ENCODE measurements at regions not wholly inside any gene's neighbourhood (a gene's known extent, or its start where the extent isn't known, plus 50 kb on each side); places are given as distances from the start of the nearest gene placed in this dataset.

DNA sequence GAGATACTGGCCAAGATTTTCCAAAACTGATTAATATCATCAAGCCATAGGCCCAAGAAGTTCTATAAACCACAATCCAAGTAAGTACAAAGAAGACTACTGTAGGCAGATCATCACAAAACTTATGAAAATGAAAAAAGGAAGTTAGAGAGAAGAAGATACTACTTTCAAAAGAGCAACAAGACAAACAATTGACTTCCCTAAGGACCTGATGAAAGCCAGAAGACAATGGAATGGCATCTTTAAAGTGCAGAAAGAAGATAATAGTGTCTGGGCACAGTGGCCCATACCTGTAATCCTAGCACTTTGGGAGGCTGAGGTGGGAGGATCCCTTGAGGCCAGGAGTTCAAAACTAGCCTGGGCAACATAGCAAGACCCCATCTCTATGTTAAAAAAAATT lies 243.1 kb downstream of the PRDM2 start:
- H3K27me3 ChIP-seq (ENCODE audit: control insufficient read depth in 3 of 3, insufficient read depth in 3 of 3, low read length in 3 of 3), result no peaks in the 10 kb centered on the region
- no peaks in the 10 kb centered on the region for H3K36me3 ChIP-seq (ENCODE audit: control insufficient read depth in 3 of 3, insufficient read depth in 3 of 3, low read length in 3 of 3)
- H3K9ac ChIP-seq (ENCODE audit: low read depth in 1 of 3, low read length in 3 of 3), result no peak overlapping the region
- H3K4me1 ChIP-seq (ENCODE audit: control insufficient read depth in 3 of 3, insufficient read depth in 3 of 3, low read length in 3 of 3), result no peaks in the 10 kb centered on the region
- H3K27ac ChIP-seq (ENCODE audit: low read depth, low read length), result no peak overlapping the region
- no peak overlapping the region for H3K4me3 ChIP-seq (ENCODE audit: low read length in 3 of 3)
- peaks cover 0 to 4% (median 0%) of the 10 kb centered on the region in 3 donors for H3K9me3 ChIP-seq (ENCODE audit: control insufficient read depth in 3 of 3, low read length in 3 of 3)

DNA sequence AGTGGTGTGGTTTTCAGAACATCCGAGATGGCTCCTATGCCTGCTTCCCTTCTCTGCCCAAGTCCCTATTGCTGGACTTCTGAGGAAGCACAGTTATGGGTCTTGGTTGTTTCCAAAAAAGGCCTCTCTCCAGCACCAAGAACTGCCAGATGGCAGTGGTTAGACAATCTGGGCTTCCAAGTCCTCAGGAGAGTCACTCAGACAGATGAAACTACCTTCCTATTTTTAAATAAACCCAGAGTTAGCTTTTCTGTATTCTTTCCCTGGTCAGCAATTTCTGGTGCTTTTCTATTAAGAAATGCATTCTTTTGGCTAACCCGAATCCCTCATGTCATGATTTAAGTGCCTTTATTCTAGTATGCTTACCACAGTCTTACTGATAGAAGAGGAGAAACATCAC lies 245.9 kb downstream of the PRDM2 start:
- no peak overlapping the region for H3K4me3 ChIP-seq (ENCODE audit: low read length in 3 of 3)
- no peaks in the 10 kb centered on the region for H3K27me3 ChIP-seq (ENCODE audit: control insufficient read depth in 3 of 3, insufficient read depth in 3 of 3, low read length in 3 of 3)
- H3K9ac ChIP-seq (ENCODE audit: low read depth in 1 of 3, low read length in 3 of 3), result no peak overlapping the region
- H3K36me3 ChIP-seq (ENCODE audit: control insufficient read depth in 3 of 3, insufficient read depth in 3 of 3, low read length in 3 of 3), result no peaks in the 10 kb centered on the region
- no peaks in the 10 kb centered on the region for H3K4me1 ChIP-seq (ENCODE audit: control insufficient read depth in 3 of 3, insufficient read depth in 3 of 3, low read length in 3 of 3)
- peaks cover 0 to 4% (median 0%) of the 10 kb centered on the region in 3 donors for H3K9me3 ChIP-seq (ENCODE audit: control insufficient read depth in 3 of 3, low read length in 3 of 3)
- H3K27ac ChIP-seq (ENCODE audit: low read depth, low read length), result no peak overlapping the region

DNA sequence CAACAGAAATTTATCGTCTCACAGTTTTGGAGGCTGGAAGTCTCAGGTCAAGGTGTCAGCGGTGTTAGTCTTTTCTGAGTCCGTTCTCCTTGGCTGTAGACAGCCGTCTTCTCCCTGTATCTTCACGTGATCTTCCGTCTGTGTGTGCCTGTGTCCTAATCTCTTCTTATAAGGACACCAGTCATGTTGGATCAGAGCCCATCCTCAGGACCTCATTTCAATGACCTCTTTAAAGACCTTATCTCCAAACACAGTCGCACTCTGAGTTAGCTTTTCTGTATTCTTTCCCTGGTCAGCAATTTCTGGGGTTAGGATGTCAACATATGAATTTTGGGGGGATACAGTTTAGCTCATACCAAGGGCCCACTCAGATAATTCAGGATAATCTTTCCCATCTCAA lies 247.7 kb downstream of the PRDM2 start:
- Histone ChIP-seq H3K27me3 (ENCODE audit: control insufficient read depth in 3 of 3, insufficient read depth in 3 of 3, low read length in 3 of 3) (peaks cover 0 to 3% (median 0%) of the 10 kb centered on the region in 3 donors), H3K27ac (ENCODE audit: low read depth, low read length) (no peak overlapping the region), H3K9me3 (ENCODE audit: control insufficient read depth in 3 of 3, low read length in 3 of 3) (peaks cover 0 to 4% (median 0%) of the 10 kb centered on the region in 3 donors), H3K4me3 (ENCODE audit: low read length in 3 of 3) (no peak overlapping the region), H3K4me1 (ENCODE audit: control insufficient read depth in 3 of 3, insufficient read depth in 3 of 3, low read length in 3 of 3) (no peaks in the 10 kb centered on the region), H3K9ac (ENCODE audit: low read depth in 1 of 3, low read length in 3 of 3) (no peak overlapping the region), H3K36me3 (ENCODE audit: control insufficient read depth in 3 of 3, insufficient read depth in 3 of 3, low read length in 3 of 3) (no peaks in the 10 kb centered on the region)

DNA sequence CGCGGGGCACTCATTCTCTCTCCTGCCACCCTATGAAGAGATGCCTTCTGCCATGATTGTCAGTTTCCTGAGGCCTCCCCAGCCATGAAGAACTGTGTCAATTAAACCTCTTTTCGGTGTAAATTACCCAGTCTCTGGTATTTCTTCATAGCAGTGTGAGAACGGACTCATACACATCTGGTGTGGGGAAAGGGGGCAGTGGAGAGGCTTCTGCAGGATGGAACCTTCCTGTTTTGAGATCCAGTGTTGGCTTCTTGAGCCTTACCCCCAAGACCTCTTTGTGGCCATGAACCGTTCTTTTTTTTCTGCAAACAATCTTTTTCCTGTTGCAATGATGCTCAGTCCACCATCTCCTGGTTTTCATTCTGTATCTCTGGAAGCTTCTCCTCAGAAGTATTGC lies 248.4 kb downstream of the PRDM2 start:
- Histone ChIP-seq H3K9me3 (ENCODE audit: control insufficient read depth in 3 of 3, low read length in 3 of 3) (no peaks in the 10 kb centered on the region), H3K9ac (ENCODE audit: low read depth in 1 of 3, low read length in 3 of 3) (no peak overlapping the region), H3K4me1 (ENCODE audit: control insufficient read depth in 3 of 3, insufficient read depth in 3 of 3, low read length in 3 of 3) (no peaks in the 10 kb centered on the region), H3K4me3 (ENCODE audit: low read length in 3 of 3) (no peak overlapping the region), H3K27ac (ENCODE audit: low read depth, low read length) (peak overlapping the region; percentile 47), H3K27me3 (ENCODE audit: control insufficient read depth in 3 of 3, insufficient read depth in 3 of 3, low read length in 3 of 3) (peaks cover 0 to 3% (median 0%) of the 10 kb centered on the region in 3 donors), H3K36me3 (ENCODE audit: control insufficient read depth in 3 of 3, insufficient read depth in 3 of 3, low read length in 3 of 3) (no peaks in the 10 kb centered on the region)

DNA sequence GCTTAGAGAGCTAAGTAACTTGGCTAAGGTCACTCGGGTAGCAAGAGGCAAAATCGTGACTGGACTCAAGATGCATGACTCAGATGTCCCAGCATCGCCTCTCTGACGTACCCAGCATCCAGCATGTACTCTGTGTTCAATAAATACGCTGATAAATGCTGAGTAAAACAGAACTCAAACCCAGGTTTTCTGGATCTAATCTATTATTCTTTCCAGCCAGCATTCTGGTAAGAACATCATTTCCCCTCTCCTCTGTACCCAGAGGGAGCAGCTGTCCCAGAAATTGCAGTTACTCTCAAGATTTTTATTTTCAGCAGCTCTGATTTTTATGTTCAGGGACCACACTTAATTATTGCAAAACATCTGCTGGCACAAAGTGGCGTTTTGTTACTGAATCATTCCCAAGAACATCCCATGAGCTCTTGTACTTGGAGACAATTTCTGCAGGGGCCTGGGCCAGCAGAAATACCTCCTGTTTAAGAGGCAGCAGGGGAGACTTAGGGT lies 249.0 kb downstream of the PRDM2 start:
- H3K4me3 ChIP-seq (ENCODE audit: low read length in 3 of 3), result no peak overlapping the region
- H3K36me3 ChIP-seq (ENCODE audit: control insufficient read depth in 3 of 3, insufficient read depth in 3 of 3, low read length in 3 of 3), result no peaks in the 10 kb centered on the region
- no peak overlapping the region for H3K9ac ChIP-seq (ENCODE audit: low read depth in 1 of 3, low read length in 3 of 3)
- H3K27ac ChIP-seq (ENCODE audit: low read depth, low read length), result peak overlapping the region; percentile 47
- peaks cover 0 to 3% (median 0%) of the 10 kb centered on the region in 3 donors for H3K27me3 ChIP-seq (ENCODE audit: control insufficient read depth in 3 of 3, insufficient read depth in 3 of 3, low read length in 3 of 3)
- H3K4me1 ChIP-seq (ENCODE audit: control insufficient read depth in 3 of 3, insufficient read depth in 3 of 3, low read length in 3 of 3), result no peaks in the 10 kb centered on the region
- H3K9me3 ChIP-seq (ENCODE audit: control insufficient read depth in 3 of 3, low read length in 3 of 3), result no peaks in the 10 kb centered on the region

DNA sequence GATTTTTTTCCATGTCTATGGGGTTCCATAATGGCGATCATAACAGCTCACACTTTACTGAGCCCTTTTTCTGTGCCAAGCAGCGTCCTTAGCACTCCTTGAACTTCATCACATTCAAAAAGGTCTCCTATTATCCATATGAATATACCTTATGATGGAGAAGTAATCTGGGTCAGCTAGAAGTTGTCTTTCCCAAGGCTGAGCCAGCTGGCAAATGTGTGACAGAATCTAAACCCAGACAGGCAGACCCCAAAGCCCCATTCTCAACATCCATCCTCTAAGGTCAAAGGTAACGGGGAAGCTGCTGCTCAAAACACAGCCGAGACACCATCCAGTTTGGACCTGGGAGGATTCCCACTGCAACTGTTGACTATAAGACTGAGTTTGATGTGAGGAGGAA lies 249.6 kb downstream of the PRDM2 start:
- peaks cover 0 to 3% (median 0%) of the 10 kb centered on the region in 3 donors for H3K27me3 ChIP-seq (ENCODE audit: control insufficient read depth in 3 of 3, insufficient read depth in 3 of 3, low read length in 3 of 3)
- no peaks in the 10 kb centered on the region for H3K9me3 ChIP-seq (ENCODE audit: control insufficient read depth in 3 of 3, low read length in 3 of 3)
- no peaks in the 10 kb centered on the region for H3K36me3 ChIP-seq (ENCODE audit: control insufficient read depth in 3 of 3, insufficient read depth in 3 of 3, low read length in 3 of 3)
- no peak overlapping the region for H3K9ac ChIP-seq (ENCODE audit: low read depth in 1 of 3, low read length in 3 of 3)
- peak overlapping the region; percentile 26 for H3K27ac ChIP-seq (ENCODE audit: low read depth, low read length)
- H3K4me3 ChIP-seq (ENCODE audit: low read length in 3 of 3), result no peak overlapping the region
- no peaks in the 10 kb centered on the region for H3K4me1 ChIP-seq (ENCODE audit: control insufficient read depth in 3 of 3, insufficient read depth in 3 of 3, low read length in 3 of 3)

DNA sequence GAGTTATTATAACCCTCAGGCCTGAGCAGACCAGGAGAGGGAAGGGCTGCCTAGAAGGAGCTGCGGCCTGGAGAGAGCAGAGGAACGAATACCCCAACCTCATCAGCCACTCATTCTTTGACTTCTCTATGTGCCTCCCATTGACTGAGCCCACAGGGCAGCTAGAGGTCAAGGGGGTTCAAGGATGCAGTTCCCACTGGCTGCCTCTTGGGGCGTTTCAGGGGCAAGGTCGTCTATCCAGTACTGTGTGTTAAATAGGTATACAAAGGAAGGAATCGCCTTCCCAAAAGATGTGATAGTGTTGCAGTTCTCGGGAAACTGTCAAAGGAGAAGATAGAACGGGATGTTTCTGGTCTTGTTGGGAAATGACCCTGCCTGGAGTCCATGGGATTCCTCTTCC lies 250.6 kb downstream of the PRDM2 start:
- Histone ChIP-seq H3K9ac (ENCODE audit: low read depth in 1 of 3, low read length in 3 of 3) (no peak overlapping the region), H3K9me3 (ENCODE audit: control insufficient read depth in 3 of 3, low read length in 3 of 3) (no peaks in the 10 kb centered on the region), H3K27ac (ENCODE audit: low read depth, low read length) (no peak overlapping the region), H3K36me3 (ENCODE audit: control insufficient read depth in 3 of 3, insufficient read depth in 3 of 3, low read length in 3 of 3) (no peaks in the 10 kb centered on the region), H3K4me1 (ENCODE audit: control insufficient read depth in 3 of 3, insufficient read depth in 3 of 3, low read length in 3 of 3) (no peaks in the 10 kb centered on the region), H3K4me3 (ENCODE audit: low read length in 3 of 3) (no peak overlapping the region), H3K27me3 (ENCODE audit: control insufficient read depth in 3 of 3, insufficient read depth in 3 of 3, low read length in 3 of 3) (peaks cover 0 to 3% (median 0%) of the 10 kb centered on the region in 3 donors)

DNA sequence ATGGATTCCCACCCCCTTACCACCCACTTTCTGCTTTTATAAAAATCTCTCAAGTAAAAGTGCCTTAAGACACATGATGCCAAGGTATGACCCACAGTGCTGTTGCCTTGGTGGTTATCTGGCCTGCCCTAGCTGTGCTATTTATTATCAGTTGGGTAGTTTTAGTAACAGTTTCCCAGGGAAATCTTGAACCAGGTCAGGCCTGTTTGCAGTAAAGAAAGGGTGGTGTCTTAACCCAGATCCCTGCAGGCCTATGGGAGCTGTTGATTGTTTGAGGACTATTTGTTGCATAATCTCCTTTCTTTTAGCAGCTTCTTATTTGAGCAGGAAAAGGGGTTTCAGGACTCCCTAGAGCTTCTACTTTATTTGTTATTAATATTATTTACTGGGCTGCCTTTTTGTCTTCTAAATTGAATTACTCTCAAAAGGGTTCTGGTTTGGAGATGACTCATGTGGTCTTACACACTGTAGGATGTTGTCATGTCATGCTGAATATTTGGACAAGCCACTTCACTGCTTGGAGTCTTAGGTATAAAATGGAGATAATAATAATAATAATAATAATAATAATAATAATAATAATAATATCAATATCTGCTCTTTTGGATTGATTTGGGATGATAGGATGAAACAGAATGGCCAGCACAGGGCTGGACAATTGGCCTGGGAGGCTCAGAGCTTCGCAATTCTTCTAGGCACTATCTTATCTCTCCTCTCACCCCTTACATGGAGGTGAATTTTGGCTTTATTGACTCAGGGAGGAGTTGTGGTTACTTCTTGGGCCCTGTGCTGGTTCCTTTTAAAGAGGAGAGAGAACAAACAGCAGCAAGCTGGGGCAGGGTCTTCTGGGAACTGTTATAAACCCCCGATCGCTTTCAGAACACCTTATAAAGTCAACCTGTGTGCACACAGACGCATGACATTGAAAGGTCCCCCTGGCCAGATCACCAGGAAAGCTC lies 252.1 kb downstream of the PRDM2 start:
- no peaks in the 10 kb centered on the region for H3K36me3 ChIP-seq (ENCODE audit: control insufficient read depth in 3 of 3, insufficient read depth in 3 of 3, low read length in 3 of 3)
- no peaks in the 10 kb centered on the region for H3K9me3 ChIP-seq (ENCODE audit: control insufficient read depth in 3 of 3, low read length in 3 of 3)
- H3K9ac ChIP-seq (ENCODE audit: low read depth in 1 of 3, low read length in 3 of 3), result no peak overlapping the region
- H3K4me3 ChIP-seq (ENCODE audit: low read length in 3 of 3), result no peak overlapping the region
- H3K27ac ChIP-seq (ENCODE audit: low read depth, low read length), result peak overlapping the region; percentile 25
- no peaks in the 10 kb centered on the region for H3K4me1 ChIP-seq (ENCODE audit: control insufficient read depth in 3 of 3, insufficient read depth in 3 of 3, low read length in 3 of 3)
- peaks cover 0 to 3% (median 0%) of the 10 kb centered on the region in 3 donors for H3K27me3 ChIP-seq (ENCODE audit: control insufficient read depth in 3 of 3, insufficient read depth in 3 of 3, low read length in 3 of 3)

DNA sequence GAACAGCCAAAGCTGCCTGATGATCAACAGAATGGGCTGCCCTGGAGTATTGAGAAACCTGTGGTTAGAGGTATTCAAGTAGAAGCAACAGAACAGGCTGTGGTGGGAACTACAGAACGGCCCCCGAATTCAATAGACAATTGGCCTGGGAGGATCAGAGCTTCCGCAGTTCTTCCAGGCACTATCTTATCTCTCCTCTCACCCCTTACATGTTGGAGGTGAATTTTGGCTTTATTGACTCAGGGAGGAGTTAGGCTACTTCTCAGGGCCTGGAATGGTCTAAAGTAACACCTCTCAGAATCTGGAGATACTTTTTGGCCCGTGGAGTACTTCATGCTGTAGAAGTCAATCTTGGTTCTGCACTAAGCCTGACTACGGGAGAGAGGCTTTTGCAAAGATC lies 253.0 kb downstream of the PRDM2 start:
- H3K36me3 ChIP-seq (ENCODE audit: control insufficient read depth in 3 of 3, insufficient read depth in 3 of 3, low read length in 3 of 3), result no peaks in the 10 kb centered on the region
- H3K9ac ChIP-seq (ENCODE audit: low read depth in 1 of 3, low read length in 3 of 3), result no peak overlapping the region
- H3K27me3 ChIP-seq (ENCODE audit: control insufficient read depth in 3 of 3, insufficient read depth in 3 of 3, low read length in 3 of 3), result peaks cover 0 to 3% (median 0%) of the 10 kb centered on the region in 3 donors
- no peaks in the 10 kb centered on the region for H3K9me3 ChIP-seq (ENCODE audit: control insufficient read depth in 3 of 3, low read length in 3 of 3)
- no peaks in the 10 kb centered on the region for H3K4me1 ChIP-seq (ENCODE audit: control insufficient read depth in 3 of 3, insufficient read depth in 3 of 3, low read length in 3 of 3)
- H3K4me3 ChIP-seq (ENCODE audit: low read length in 3 of 3), result no peak overlapping the region
- peak overlapping the region; percentile 25 for H3K27ac ChIP-seq (ENCODE audit: low read depth, low read length)

DNA sequence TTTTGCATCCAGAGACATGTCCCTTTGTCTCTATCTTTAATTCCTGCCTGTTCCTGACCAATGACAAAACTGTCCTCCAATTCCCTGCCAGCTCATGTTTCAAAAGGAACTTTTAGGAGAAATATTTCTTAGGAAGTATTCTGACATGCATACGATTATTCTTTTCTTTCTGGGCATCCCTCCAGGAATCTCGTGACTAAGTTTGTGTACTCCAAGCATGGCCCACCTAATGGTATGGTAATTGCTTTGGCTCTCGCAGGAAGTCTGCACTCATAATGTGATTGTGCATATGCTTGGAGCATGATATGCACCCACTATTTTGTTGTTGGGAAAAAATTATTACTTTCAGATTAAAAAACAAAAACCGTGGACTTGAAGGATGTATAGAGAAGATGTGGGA lies 256.4 kb downstream of the PRDM2 start:
- Histone ChIP-seq H3K9me3 (ENCODE audit: control insufficient read depth in 3 of 3, low read length in 3 of 3) (no peaks in the 10 kb centered on the region), H3K36me3 (ENCODE audit: control insufficient read depth in 3 of 3, insufficient read depth in 3 of 3, low read length in 3 of 3) (no peaks in the 10 kb centered on the region), H3K9ac (ENCODE audit: low read depth in 1 of 3, low read length in 3 of 3) (no peak overlapping the region)

More for the DNA sequence above, 256.4 kb downstream of the PRDM2 start:
- Histone ChIP-seq H3K27me3 (ENCODE audit: control insufficient read depth in 3 of 3, insufficient read depth in 3 of 3, low read length in 3 of 3) (no peaks in the 10 kb centered on the region), H3K27ac (ENCODE audit: low read depth, low read length) (no peak overlapping the region), H3K4me1 (ENCODE audit: control insufficient read depth in 3 of 3, insufficient read depth in 3 of 3, low read length in 3 of 3) (peaks cover 0 to 3% (median 3%) of the 10 kb centered on the region in 3 donors), H3K4me3 (ENCODE audit: low read length in 3 of 3) (no peak overlapping the region)

Measured in skeletal muscle tissue (tissue), 3 donors.